ENCODE measurements at regions not wholly inside any gene's neighbourhood (a gene's known extent, or its start where the extent isn't known, plus 50 kb on each side); places are given as distances from the start of the nearest gene placed in this dataset.
A peak's percentile ranks its signal among the peaks of the same experiment; 100 is the strongest.

DNA sequence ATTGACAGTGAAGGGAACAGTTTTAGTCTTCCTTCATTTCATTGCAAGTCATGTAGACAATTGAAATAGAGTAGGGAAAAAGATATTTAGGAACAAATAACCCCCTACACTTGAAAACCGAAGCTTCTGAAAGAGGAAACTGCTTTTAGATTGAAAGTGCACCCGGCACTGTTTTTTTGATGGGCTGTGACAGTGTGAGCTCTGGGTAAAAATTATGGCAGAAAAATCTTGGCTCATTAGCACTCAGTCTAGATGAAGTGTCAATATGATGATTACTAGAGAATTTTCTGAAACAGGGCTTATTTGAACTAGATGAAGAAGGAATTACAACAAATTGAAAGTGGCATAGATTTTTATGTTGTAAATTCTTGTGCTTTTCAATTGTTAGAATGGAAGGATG, 1132.4 kb downstream of the RAPGEF2 start (continued):
- no peak for TF ChIP-seq RAD21 (conservative IDR thresholded peaks at IDR 0.05 in 1 of 2, IDR thresholded peaks at IDR 0.05 in 1 of 2)
- TF ChIP-seq FOXS1 (CRISPR knock-in tag; IDR thresholded peaks at IDR 0.05): no peak
- no peak for TF ChIP-seq KDM1A (IDR thresholded peaks at IDR 0.05; ENCODE audit: low read depth)
- no peak for TF ChIP-seq ZNF302 (CRISPR knock-in tag; IDR thresholded peaks at IDR 0.05)

DNA sequence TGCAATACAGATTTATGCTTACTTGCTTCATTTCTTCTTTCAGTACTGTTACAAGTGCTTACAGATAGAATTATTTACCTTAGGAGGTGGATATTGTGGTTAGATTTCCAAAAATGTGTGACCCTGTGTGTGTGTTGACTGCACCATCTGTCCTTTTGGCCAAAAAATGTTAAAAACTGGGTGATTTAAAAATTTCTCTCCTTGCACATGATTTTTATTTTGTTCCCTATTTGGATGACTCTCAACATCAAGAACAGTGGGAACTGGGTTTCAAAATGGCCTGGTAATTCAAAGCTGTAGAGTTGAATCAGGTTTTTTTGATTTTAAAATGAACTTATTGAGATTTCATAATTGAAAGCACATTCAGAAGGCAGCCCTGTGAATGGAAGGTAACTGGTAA, 1132.9 kb downstream of the RAPGEF2 start:
- DNase-seq (ENCODE audit: low read depth in 1 of 2, low spot score in 1 of 2) (no peak), ATAC-seq (no peak), FAIRE-seq (no peak)
- Histone ChIP-seq H3K4me3 (no peak overlapping the region), H3K4me1 (no peaks in the 10 kb centered on the region), H3K9me3 (peaks cover 9% of the 10 kb centered on the region; the same call in 1 of the 3 replicates), H3K27ac (no peak overlapping the region), H3K4me2 (0 out of 3 replicates have a peak overlapping the region, but pooled peaks have one; percentile 28)
- ChIA-PET POLR2A (no interaction called here), CTCF (no interaction called here)
- TF ChIP-seq, protein P1, sequence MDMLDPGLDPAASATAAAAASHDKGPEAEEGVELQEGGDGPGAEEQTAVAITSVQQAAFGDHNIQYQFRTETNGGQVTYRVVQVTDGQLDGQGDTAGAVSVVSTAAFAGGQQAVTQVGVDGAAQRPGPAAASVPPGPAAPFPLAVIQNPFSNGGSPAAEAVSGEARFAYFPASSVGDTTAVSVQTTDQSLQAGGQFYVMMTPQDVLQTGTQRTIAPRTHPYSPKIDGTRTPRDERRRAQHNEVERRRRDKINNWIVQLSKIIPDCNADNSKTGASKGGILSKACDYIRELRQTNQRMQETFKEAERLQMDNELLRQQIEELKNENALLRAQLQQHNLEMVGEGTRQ (IDR thresholded peaks at IDR 0.05): no peak
- TF ChIP-seq RARB (CRISPR knock-in tag; IDR thresholded peaks at IDR 0.05) (no peak), ZNF302 (CRISPR knock-in tag; IDR thresholded peaks at IDR 0.05) (no peak), ZC3H11A (IDR thresholded peaks at IDR 0.05) (no peak), FOSL2 (IDR thresholded peaks at IDR 0.05) (no peak), FOSL2 (CRISPR knock-in tag; IDR thresholded peaks at IDR 0.05) (no peak), CBX8 (IDR thresholded peaks at IDR 0.05) (no peak), GATA3 (IDR thresholded peaks at IDR 0.05; ENCODE audit: borderline replicate concordance) (no peak), NR3C1 (IDR thresholded peaks at IDR 0.05) (no peak), FOXS1 (CRISPR knock-in tag; IDR thresholded peaks at IDR 0.05) (no peak), CHD4 (IDR thresholded peaks at IDR 0.05; ENCODE audit: borderline replicate concordance) (no peak)

DNA sequence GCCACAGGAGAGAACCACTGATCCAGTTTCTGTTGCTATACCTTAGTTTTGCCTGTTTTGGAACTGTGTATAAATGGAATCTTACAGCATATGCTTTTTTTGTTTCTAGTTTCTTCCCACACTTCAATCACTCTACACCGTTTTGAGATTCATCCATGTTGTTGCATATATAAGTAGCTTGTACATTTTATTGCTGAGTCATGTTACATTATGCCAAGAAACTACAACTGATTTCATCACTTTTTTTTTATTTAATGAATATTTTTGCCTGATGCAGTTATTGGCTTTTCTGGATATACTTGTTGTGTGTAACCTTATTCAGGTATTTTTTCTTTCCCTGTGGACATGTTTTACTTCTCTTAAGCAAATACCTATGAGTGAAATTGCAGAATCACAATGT, 1135.9 kb downstream of the RAPGEF2 start:
- no peak for ATAC-seq

DNA sequence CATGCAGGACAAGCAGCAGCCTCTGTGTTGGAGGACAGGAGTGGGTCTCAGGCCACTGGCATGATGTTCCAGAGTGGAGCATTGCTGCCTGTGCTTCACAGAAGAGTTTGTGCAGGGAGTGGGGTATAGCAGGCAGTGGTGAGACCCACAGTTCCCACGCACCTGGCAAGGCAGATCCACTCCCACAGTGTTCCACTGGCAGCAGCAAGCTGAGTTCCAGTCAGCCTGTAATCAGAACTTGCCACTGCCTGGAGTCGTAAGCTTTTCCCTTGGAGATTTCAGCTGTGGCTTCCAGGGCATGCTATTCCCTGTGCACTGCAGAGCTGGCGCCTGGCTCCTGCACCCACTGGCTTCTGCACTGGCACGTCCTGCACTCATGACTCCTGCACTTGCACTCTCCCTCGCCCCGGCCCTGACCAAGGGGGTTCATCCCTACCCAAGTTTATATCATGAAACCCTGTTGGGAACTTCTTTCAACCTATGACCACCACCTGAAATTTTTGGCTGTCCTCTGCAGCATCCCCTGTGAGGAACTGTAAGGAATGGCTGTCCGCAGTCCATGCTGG, 1144.3 kb downstream of the RAPGEF2 start:
- Histone ChIP-seq H3K9me3 (no peaks in the 10 kb centered on the region), H3K4me2 (no peak overlapping the region), H3K4me1 (no peaks in the 10 kb centered on the region), H3K4me3 (no peak overlapping the region), H3K27ac (no peak overlapping the region)
- ChIA-PET POLR2A (no interaction called here), CTCF (no interaction called here)
- WGBS (ENCODE audit: missing lambda C conversion rate): 64% methylated on average over 6 of the region's 7 CpGs
- FAIRE-seq: no peak
- no peak for ATAC-seq
- TF ChIP-seq FOXS1 (CRISPR knock-in tag; IDR thresholded peaks at IDR 0.05): no peak
- no peak for TF ChIP-seq SMC3 (IDR thresholded peaks at IDR 0.05)
- TF ChIP-seq CBX2 (IDR thresholded peaks at IDR 0.05; ENCODE audit: borderline replicate concordance, low read depth): no peak
- TF ChIP-seq, protein P2, sequence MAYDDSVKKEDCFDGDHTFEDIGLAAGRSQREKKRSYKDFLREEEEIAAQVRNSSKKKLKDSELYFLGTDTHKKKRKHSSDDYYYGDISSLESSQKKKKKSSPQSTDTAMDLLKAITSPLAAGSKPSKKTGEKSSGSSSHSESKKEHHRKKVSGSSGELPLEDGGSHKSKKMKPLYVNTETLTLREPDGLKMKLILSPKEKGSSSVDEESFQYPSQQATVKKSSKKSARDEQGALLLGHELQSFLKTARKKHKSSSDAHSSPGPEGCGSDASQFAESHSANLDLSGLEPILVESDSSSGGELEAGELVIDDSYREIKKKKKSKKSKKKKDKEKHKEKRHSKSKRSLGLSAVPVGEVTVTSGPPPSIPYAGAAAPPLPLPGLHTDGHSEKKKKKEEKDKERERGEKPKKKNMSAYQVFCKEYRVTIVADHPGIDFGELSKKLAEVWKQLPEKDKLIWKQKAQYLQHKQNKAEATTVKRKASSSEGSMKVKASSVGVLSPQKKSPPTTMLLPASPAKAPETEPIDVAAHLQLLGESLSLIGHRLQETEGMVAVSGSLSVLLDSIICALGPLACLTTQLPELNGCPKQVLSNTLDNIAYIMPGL (CRISPR knock-in tag; IDR thresholded peaks at IDR 0.05; ENCODE audit: borderline replicate concordance): no peak
- no peak for DNase-seq (ENCODE audit: low read depth in 1 of 2, low spot score in 1 of 2)

More for the DNA sequence above, 1135.9 kb downstream of the RAPGEF2 start:
- DNase-seq (ENCODE audit: low read depth in 1 of 2, low spot score in 1 of 2) (peak in 1 of 2 experiments; percentile 5), FAIRE-seq (no peak)
- CTCF ChIA-PET: no interaction called here
- POLR2A ChIA-PET: no interaction called here
- Histone ChIP-seq H3K4me2 (no peak overlapping the region), H3K4me3 (no peak overlapping the region), H3K9me3 (peaks cover 9% of the 10 kb centered on the region; the same call in 1 of the 3 replicates), H3K27ac (no peak overlapping the region), H3K4me1 (no peaks in the 10 kb centered on the region)
- WGBS (ENCODE audit: missing lambda C conversion rate): 90% methylated on average over 1 of the region's 1 CpG
- TF ChIP-seq MAFK (IDR thresholded peaks at IDR 0.05; ENCODE audit: partially characterized antibody) (peak; percentile 92), NFE2L2 (conservative IDR thresholded peaks at IDR 0.05; ENCODE audit: low read length) (peak; percentile 91), HEYL (CRISPR knock-in tag; IDR thresholded peaks at IDR 0.05) (no peak)
